ENCODE measurements at regions not wholly inside any gene's neighbourhood (a gene's known extent, or its start where the extent isn't known, plus 50 kb on each side); places are given as distances from the start of the nearest gene placed in this dataset.

GRCh38 chr11:29231991-29232390 is 784.8 kb downstream of the KCNA4 start:
- no peak for TF ChIP-seq POLR2AphosphoS5 (IDR thresholded peaks at IDR 0.05; ENCODE audit: low read depth, low read length)
- TF ChIP-seq POLR2A (IDR thresholded peaks at IDR 0.05; ENCODE audit: low read depth, low read length) = no peak
- no peak for TF ChIP-seq TAF1 (IDR thresholded peaks at IDR 0.05; ENCODE audit: low read depth, low read length)
- TF ChIP-seq PAX5 (IDR thresholded peaks at IDR 0.05; ENCODE audit: insufficient read depth, low read length, severe bottlenecking) = no peak
